D341Med (cell line): ENCODE measurements at regions not wholly inside any gene's neighbourhood (a gene's known extent, or its start where the extent isn't known, plus 50 kb on each side); places are given as distances from the start of the nearest gene placed in this dataset.

Experiments used
- DNase-seq: peaks from one replicate; pipeline ENCODE4 v3.0.0; 2012; ENCODE audit warnings: low spot score

DNA sequence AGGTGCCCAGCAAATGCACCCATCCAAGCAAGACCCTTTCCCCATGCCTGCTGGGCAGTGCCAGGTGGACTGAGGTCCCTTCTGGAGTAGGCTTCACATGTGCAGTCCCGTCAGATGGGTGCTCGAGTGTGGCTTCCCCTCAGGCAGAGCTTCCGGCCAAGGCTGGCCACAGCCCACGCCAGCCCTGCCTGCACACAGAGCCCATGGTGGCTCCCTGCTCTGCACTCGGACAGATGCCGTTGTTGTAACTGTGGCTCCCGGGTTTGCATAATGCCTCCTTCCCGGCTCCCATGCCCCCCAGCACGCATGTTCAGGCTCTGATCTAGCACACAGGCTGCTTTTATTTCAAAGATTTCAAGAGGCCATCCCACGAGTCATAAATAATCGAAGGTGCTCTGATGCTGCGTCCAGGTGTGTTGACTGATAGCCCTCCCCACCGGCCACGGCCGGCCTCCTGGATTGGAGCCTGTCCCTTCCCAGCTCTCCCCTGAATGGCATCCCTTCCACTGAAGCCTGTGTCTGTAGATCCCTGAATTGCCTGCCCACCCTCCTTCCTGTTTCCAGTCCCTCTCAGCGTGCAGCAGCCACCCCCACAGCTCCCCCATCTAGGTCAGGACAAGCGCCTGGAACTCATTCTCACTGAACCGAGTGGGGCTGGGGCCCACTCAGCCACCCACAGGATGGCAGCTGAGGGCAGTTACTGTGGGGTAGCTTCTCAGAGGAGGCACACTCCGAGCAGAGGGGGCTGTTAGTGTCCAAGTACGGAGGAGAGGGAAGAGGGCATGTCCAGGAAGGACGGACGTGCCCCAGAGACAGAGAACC lies 100.0 kb upstream of the LINGO1 start:
- no peak for DNase-seq

DNA sequence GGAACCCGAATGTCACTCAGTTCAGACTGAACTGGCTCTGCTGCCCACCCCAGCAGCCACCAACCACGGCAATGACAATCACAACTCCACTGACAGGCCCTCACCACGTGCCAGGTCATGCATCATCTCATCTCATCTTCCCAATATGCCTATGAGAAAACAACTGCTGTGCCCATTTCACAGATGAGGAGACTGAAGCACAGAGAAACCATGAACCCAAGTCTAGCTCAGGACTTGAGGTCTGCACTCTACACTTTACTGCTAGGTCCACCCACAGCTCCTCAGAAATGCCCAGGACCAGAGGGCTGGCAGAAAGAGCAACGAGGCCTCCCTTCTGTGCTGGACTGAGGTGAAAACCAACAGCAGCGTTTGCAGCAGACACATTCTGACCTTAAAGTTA lies 99.2 kb upstream of the LINGO1 start:
- no peak for DNase-seq

DNA sequence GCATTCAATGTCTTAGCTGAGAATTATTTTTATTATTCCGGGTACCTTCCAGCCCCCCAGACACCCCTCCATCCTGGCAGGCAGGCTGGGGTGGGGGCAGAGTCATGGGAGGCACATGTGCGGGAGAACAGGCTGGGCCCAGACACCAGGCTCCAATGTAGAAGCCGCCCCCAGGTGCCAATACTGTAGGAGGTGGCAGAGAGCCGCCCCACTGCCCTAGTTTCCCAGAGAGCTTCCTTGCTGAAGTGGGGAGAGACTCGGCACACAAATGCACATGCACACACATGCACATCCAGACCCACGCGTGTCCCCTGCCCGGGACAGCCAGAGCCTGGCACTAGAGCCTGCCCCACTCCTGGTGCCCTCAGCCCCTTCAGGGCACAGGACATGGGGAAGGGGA lies 98.4 kb upstream of the LINGO1 start:
- DNase-seq: no peak

DNA sequence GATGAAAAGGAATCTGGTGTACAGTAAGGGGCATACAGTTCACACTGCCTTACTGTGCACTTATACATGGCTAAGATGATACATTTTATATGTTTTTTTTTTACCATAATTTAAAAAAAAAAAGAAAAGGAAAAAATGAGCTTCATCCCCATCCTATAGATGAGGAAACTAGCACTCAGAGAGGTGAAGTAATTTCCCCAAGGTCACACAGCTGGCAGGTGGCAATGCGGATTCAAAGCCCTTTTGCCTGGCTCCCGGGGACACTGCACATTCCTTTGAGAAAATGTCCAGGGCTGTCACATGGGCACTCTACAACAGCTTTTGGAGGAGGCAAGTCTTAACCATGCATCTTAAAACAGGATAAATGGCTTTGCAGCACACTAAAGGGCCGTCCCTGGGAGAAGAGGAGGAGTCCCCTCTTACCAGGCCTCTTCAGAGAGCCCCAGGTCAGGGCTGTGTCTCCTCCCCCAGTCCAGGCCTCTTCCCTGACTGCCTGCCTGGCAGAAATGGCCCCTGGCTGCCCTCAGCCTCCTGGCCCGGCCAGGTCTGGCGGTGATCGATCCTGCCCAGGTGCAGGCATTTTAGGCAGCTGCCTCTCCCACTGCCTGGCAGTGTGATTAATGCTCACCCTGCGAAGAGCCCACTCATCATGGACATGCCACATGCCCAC lies 95.1 kb upstream of the LINGO1 start:
- DNase-seq: no peak

DNA sequence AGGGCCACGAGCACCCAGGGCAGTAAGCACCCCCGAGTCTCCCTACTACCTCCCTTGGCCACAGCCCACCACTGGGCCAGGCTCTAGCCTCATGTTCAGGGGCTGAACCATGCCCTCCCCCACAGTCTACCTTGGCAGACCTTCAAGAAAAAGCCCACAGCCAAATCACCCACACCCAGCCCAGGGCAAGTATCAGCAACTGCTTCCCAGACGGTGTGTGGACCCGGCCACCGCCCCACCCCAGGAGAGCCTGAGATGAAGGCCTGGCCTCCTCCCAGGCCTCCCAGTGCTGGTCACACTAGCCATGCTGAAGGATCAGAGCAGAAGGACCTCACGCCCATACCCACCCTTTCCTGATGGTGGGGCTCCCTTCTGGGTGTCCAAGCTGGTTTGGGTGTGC lies 92.0 kb upstream of the LINGO1 start:
- DNase-seq: no peak

DNA sequence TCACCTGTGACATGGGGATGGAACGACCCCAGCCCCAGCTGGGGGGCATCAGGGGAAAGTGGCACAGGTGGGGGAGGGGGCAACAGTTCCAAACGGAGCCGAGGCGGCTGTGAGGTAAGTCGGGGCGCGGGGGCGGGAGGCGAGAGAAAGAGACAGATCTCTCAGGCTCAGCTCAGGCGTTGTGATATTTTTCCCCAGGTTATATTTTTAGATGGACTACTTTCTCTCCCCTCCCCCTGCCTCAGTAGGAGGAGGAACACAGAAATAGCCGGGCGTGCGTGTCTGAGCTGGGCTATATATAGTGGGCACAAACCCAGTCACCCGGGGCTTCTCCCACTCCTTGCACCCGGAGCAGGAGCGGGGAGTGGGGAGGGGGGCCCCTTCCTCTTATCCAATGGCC lies 91.0 kb upstream of the LINGO1 start:
- no peak for DNase-seq

DNA sequence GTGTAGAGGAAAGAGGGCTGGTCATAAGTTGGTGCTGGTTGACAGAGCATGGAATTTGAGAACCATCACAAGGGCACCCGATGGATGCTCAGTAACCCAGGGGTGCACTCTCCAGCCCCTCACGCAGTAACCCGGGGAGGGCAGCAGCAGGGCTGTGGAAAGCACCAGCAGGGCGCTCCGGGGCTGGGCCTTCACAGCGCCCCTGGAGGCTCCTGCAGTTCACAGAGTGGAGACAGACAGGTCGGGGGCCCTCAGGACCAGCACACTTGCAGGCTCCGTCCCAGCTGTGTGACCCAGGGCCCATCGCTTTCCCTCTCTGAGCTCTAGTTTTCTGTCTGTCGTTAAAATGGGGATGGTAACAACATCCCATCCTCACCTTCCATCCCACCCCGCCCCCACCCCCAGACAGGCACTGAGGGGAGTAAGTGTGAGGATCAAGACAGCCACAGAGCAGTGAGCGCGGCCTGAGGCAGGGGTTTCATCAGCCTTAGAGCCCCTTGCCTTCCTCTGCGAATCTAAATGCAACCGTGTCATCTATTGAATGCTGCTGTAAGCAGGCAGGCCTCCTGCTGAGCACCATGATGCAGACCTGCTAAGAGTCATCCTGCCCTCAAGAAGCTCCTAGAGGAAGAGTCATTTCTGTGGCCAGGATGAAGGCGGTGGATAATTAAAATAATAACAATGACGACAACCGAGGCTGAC lies 90.2 kb upstream of the LINGO1 start:
- DNase-seq: no peak

DNA sequence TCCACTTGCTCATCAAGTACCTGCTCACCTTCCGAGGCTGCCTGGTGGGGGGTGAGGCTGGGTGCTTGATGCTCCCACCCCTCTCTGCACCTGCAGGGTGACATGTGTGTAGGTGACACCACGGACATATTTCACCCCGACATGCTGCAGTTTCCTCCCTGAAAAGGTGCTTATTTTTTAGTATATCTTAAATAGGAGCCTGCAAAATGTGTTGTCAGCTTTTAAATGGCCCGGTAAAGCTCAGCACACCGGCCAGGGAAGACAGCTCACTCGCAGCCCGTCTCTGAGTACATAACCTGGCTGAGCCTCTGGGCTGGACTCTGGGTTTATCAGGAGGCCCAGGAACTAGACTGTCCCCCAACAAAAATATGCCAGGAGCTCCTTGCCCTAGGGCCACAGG lies 89.3 kb upstream of the LINGO1 start:
- no peak for DNase-seq

DNA sequence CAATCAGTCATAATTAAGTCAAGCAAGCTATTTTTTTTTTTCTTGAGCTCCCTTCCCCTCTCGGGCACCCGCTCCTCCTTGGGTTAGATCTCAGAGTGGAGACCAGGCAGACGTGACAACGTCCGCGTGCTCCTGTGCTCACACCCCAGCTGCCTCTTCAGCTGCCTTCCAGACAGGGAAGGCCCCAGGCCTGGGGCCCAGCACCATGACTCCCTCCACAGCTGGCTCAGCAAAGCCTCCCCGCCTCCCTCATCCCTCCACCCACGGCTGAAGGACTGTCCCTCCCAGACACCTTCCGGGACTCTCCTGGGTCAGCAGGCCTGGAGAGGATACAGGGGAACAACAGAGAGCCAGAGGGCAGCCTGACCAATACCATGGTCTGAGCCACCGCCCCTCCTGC lies 87.9 kb upstream of the LINGO1 start:
- DNase-seq: no peak

DNA sequence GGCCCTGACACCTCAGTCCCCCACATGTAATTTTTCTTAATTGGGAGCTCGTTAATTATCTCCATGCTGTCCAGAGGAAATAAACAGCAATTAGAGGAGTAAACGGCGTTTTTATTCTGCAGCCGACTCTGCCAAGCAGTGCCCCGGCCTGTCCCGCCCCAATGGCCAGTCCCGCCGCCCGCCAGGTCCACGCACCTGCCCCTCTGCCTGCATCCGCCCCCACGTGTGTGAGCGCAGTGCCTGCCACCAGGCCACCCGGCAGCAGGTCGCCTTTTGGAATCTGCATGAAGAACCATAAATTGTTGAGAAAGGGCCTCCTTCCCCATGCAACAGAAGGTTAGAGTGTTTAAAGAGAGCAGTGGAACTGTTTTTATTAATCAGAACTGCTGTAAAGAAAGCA lies 87.5 kb upstream of the LINGO1 start:
- DNase-seq: no peak

DNA sequence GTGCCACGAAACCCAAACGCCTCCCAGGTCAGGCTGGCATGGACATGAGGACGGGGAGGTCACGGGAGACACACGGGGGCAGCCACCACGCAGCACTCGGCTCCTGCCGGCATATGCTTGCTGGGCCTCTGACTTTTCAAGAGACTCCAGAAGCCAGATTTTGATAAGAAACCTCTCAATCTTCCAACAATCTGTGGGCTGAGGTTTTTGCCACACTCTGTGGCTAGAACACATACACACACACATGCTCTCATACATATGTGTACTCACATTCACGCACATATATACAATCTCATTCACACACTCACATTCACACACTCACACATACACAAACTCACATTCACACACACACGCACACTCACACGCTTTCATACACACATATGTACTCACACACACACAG lies 86.7 kb upstream of the LINGO1 start:
- DNase-seq: no peak

DNA sequence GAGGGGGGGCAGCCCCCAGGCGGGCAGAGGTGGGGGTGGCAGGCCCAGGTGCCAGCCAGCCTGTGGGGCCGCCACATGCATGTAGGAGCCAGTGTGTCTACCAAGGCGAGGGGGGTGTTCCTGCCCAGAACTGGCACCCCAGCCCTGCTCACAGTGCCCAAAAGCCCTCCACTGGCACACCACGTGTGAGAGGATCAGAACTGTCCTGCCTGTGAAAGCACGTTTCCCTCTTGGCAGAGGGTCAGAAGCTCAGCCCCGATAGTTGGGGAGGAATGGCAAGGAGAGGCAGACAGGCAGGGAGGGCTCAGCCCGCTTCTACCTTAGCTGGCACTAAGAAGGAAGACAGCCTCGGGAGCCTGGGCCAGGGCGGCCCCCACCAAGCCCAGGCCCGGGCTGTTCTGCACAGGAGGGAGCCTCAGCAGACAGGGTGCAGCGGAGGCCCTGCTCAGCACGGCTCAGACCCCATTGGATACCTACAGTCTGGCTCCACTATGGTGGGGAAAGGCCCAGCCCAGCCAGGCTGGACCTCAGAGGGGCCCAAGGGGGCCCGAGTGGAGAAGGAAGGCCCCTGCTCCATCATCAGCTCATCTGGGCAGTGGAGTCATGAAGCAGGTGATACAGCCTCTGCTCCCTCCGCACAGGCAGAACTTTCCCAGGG lies 84.8 kb upstream of the LINGO1 start:
- DNase-seq: no peak

DNA sequence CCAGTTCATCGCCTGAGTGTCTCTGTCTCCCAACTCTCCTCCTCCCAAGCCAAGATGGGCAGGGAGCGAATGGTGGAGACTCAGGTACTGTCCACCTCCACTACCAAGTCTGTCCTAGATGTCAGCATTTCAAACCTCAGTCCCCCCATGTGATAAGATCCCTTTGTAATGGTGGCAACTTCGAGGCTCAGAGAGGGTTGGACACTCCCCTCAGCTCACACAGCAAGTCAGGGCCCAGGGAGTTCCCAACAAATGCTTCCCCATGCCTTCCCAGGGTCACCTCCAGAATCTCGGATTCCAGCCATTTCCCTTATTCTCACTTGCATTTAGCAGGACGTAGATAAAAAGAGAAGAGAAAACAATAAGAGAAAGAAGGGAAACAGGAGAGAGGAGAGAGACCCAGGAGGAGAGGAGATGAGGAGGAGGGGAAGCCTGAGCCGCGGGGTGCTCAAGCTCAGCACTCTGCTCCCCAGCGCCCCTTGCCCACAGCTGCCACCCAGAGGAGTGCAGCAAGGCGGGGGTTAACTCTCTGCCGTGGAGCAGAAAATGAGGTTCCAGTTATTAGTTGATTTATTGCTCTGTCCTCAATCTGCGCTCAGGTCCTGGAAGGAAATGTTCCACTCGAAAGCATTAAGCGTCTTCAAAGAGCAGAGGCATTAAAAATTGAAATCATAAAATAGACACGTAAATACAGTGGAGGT lies 84.1 kb upstream of the LINGO1 start:
- no peak for DNase-seq

DNA sequence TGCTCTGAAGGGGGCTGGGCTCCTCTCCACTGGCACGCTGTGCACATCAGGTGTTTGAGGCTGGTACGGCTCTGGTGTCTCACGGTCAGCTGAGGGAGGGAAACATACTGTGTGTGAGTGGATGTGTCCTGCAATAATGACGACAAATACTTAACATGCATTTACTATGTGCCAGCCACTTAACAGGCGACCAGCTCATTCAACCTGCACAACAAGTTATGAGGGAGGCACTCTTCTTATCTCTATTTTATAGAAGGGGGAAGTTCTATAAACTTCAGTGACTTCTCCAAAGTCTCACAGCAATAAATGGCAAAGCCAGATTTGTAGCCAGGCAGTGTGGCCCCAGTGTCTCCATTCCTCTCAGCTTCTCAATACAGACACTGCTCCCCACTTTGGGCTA lies 83.1 kb upstream of the LINGO1 start:
- no peak for DNase-seq

DNA sequence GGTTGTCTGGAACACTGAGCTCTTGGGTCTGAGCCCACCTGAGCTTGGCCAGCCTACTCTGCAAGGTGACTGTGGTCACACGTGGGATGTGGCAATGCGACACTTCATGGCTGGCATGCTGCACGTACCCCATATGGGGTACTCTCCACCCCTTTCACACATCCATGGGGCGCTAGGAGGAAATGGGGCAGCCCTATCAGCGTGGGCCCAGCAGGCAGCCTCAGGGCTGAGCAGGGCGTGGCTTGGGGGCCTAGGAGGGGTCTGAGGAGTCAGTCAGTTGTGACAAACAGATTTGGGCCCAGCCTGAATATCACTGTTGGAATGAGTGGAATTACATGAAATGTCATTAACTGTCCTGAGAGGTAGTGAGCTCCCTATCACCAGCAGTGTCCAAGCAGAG lies 82.3 kb upstream of the LINGO1 start:
- DNase-seq: no peak

DNA sequence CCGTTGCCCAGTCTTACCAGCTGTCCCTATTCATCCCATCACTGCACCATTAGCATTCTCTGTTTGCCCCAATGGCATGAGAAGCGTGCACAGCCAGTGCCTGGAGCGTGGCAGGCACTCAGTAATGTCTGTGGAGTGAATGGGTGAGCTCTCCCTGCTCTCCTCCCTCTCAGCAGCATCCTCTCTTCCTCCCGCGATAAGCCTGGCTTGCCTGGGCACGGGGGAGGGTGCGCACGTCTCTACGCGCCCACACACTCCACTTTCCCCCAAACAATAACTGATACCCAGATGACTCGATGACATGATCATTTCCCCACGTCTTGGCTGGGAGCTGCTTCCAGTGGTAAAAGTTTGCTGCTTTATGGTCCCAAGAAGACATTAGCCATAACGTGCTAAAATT lies 81.8 kb upstream of the LINGO1 start:
- no peak for DNase-seq

DNA sequence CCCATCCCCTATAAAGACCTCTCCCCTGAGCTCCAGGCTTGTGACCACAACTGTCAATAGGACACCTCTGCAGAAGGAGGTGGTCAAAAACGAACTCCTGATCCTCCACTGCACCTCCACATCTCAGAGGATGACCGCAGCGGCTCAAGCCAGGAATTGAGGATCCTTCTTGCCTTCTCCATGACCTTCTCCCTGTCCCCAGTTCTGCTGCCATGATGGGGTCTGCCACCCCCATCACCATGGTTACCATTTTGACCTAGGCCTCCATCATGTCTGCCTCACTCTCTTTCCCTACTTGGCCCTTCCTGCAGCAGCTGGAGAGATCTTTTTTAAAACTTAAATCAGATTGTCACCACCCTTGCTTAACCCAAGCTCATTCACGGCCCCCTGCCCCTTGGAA lies 81.3 kb upstream of the LINGO1 start:
- DNase-seq: no peak

DNA sequence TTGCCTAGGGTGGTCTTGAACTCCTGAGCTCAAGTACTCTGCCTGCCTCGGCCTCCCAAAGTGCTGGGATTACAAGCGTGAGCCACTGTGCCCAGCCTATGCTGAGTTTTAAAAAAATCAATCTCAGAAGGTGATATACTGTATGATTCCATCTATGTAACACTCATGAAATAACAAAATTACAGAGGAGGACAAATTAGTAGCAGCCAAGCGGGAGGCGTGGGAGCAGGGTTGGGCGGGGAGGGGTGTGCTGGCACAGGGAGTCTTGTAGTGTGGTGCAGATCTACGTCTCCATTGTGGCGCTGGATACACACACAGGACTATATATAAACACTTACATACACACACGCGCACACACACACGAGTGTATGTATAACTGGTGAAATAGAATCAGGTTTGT lies 80.6 kb upstream of the LINGO1 start:
- no peak for DNase-seq

DNA sequence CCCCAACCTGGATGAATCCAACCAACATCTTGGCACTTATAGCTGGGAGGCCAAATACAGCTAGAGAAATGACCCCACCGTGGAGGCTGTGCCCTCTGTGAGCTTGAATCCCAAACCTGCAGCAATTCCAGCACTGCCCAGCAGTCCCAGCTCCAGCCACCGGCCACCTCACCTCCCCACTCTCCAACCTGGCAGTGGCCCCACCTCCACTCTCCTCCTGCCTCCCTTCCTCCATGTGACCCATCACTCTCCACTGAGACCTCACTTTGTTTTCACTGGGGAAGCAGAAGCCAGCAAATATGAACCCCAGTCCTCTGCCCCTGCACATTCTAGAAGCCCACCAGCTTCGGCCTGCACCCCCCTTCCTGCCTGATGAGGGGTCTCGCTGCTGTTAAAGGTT lies 79.7 kb upstream of the LINGO1 start:
- DNase-seq: no peak

DNA sequence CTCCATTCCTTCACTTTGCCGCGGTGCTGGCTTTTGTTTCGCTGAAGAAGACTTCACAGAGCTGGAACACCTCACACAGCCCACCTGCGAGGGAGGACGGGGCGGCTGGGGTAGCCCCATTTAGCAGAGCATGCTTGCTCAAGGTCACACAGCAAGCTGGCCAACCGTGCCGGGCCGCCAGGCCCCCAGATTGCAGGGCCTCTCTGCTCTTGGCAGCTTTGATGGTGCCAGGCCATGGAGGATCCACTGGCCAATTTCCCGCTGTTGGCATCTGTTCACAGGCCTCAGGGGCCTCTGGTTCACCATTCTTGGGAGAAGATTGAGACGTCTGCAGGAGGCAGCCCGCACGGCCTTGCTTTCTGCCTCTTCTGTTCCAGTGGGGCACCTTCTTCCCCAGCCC lies 77.9 kb upstream of the LINGO1 start:
- no peak for DNase-seq

DNA sequence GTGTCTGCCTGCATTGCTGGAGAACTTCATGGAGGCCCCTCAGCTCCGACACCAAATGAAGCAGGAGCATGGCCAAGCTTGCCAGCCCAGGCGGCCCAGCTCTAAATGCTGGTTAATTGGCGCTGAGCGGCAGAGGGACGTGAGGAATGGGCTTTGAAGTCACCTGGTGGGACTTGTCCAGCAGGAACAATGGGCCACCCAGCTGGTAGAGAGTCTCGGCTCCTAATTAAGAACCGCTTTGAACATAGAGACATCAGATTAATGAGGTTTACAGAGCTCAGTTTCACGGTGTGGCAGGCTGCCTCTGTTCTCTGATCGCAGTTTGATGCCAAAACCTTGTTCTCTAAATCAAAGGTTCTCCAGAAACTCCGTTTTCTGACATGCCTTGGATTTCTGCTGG lies 77.5 kb upstream of the LINGO1 start:
- no peak for DNase-seq
